ENCODE measurements at regions not wholly inside any gene's neighbourhood (a gene's known extent, or its start where the extent isn't known, plus 50 kb on each side); places are given as distances from the start of the nearest gene placed in this dataset.

DNA sequence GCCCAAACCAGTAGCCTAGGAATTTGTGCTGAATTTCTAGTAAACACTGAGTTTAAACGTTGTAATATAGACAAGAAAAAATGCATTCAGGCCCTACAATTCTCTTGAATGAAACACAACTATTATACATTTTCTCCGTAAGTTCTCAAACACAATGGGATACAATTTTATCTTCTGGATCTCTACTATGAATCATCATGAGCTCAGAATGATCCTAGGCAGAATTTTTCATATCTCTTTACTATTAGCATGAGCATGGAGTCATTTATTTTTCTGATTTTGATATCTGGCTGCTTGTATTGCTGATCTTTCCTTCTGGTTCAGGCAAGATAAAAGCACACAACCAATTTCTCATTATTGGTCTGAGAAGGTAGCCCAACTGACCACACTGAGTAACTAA lies 1123.4 kb upstream of the RAG2 start:
- TF ChIP-seq, protein P1, sequence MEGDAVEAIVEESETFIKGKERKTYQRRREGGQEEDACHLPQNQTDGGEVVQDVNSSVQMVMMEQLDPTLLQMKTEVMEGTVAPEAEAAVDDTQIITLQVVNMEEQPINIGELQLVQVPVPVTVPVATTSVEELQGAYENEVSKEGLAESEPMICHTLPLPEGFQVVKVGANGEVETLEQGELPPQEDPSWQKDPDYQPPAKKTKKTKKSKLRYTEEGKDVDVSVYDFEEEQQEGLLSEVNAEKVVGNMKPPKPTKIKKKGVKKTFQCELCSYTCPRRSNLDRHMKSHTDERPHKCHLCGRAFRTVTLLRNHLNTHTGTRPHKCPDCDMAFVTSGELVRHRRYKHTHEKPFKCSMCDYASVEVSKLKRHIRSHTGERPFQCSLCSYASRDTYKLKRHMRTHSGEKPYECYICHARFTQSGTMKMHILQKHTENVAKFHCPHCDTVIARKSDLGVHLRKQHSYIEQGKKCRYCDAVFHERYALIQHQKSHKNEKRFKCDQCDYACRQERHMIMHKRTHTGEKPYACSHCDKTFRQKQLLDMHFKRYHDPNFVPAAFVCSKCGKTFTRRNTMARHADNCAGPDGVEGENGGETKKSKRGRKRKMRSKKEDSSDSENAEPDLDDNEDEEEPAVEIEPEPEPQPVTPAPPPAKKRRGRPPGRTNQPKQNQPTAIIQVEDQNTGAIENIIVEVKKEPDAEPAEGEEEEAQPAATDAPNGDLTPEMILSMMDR (IDR thresholded peaks at IDR 0.05): no peak
- TF ChIP-seq POLR2A (IDR thresholded peaks at IDR 0.05) (no peak), POLR2AphosphoS5 (IDR thresholded peaks at IDR 0.05) (no peak)

Measured in stomach (tissue), 4 donors.